Stimulated activated CD4-positive, alpha-beta T cell treated with anti-CD3 and anti-CD28 coated beads, TNF-alpha, amount 100 ng/mL, for 48 hours (primary cell): ENCODE measurements at regions not wholly inside any gene's neighbourhood (a gene's known extent, or its start where the extent isn't known, plus 50 kb on each side); places are given as distances from the start of the nearest gene placed in this dataset.
A peak's percentile ranks its signal among the peaks of the same experiment; 100 is the strongest.

Source experiments
- DNase-seq, 3 donors: peaks; one replicate each; pipeline ENCODE4 v3.0.0-alpha.2; 2020; ENCODE audit warnings: low read depth in 3 of 3

DNA sequence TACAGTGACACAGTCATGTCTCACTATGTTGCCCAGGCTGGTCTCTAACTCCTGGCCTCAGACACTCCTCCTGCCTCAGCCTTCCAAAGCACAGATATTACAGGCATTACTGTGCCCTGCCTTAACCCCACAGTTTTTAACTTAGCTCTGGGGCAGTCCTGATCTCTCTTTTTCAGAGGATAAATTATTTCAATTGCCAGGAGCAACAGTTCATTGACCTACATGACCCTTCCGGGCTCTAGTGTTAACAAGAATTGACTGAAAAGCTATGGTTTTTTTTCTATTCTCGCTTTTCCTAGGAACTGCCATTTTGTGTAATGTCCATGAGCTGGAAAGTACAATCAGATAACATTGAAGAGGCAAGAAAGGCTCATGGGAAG lies 92.8 kb downstream of the HNRNPLL start:
- DNase-seq: no peak

DNA sequence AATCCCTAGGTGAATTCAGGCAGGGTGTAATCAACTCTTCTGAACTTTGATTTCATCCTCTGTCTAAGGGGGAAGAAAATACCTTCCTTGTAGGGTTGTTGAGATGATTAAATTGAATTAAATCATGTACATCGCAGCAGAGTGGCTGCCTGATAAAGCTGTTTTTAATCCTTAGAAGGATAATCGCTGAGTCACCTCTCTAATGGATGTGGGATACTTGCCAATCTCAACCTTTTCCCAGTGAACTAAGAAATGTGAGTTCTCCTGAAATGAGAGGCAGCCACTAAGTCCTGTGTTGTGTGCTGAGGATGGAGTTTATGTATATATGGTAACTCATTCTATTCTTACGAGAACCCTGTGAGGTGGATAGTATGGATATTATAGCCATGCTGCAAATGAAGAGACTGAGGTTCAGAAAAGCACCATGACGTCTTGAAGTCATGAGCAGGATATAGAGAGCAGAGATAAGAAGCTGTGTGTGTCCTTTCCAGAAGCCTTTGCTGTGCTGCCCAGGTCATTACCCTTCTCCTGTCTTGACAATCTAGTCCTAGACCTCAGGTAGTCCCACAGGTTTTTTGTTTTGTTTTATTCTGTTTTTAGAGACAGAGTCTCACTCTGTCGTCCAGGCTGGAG lies 93.3 kb downstream of the HNRNPLL start:
- no peak for DNase-seq

DNA sequence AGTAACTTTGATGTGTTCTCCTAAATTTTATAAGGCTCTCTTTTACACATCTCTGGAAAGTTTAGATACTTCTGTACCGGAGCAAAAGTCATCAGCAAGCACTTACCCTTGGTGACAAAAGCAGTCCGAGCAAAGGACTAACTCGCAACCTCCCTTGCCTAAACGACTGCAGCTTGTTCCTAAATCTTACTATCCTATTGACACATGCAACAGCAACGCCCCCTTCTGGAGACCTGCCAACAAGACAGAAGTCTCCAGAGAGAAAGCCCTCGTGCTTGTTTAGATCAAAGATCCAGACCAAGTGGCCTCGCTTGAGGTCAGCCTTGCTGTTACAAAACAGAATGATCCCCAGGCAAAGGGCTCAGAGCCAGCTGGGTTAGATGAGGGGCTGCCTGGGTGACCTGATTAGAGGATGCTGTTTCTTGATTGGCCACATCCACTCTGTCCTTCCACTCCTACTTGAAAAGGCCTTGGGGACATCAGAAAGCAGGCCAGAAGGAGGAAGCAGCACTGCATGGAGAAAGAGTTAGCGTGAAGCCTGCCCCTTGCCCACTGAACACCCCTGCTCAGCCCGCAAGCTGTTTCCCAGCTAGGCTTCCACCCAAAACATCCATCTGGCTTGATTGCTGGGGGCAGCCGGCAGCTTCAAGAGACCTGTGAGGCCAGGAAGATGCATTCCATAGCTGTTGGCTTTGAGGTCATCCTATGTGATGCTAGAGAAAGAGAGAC lies 94.3 kb downstream of the HNRNPLL start:
- peak; percentile 57 to 83 (median 77) for DNase-seq

DNA sequence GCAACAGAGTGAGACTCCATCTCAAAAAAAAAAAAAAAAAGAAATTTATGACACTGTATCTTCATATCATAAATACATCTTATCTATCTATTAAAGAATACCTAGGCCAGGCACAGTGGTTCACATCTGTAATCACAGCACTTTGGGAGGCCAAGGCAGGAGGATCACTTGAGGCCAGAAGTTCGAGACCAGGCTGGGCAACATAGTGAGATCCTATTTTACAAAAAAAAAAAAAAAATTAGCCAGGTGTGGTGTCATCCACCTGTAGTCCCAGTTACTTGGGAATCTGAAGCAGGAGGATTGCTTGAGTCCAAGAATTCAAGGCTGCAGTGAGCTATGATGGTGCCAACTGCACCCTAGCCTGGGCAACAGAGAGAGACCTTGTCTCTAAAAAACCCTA lies 95.0 kb downstream of the HNRNPLL start:
- no peak for DNase-seq

DNA sequence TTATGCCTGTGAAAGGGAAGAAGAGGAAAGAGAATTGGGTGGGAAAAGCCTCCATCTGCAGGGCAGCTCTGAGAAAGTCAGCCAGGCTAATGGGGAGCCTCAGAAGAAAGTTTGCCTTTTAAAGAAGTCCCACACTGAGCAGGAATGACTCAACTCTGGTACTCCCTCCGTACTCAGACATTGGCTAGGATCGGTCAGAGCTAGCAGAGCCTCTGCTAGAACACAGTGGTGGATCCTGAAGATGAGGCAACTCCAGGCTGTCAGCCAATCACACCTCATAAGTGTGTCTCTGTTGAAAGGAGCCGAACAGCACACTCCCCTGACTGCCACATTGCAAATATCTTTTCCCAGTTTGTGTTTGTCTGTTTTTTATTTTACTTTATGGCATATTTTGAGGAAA lies 96.9 kb downstream of the HNRNPLL start:
- no peak for DNase-seq

DNA sequence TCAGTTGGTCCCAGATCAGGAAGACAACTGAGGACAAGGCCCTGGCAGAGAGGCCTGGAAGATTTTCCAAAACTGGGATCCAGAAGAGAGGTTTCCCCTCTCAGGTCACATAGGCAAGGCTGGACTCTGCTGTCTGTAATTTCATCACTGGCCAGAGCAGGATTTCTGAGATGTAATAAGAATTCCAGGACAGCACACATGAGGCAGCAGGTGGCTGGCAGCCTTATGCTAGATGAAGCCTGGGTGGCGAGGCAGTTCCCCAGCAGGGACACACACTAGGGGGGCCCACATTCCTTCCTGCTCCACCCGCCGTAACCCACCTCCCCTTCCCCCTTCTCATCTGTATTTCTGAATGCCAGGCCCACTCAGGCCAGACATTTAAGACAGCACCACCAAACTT lies 98.6 kb downstream of the HNRNPLL start:
- DNase-seq: no peak

DNA sequence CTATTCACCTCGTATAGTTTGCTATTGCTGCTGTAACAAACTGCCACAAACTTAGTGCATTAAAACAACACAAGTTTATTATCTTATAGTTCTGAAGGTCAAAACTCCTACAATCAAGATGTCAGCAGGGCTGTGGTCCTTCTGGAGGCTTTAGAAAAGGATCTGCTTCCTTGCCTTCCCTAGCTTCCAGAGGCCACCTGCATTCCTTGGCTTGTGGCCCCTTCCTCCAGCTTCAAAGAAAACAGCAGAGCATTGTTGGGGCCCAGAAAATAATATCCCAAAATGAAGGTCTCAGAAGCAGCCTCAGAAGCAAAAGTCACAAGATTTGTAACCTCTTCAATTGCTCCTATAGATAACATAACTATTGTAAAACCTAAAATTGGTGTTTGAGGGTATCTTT lies 100.6 kb downstream of the HNRNPLL start:
- no peak for DNase-seq

DNA sequence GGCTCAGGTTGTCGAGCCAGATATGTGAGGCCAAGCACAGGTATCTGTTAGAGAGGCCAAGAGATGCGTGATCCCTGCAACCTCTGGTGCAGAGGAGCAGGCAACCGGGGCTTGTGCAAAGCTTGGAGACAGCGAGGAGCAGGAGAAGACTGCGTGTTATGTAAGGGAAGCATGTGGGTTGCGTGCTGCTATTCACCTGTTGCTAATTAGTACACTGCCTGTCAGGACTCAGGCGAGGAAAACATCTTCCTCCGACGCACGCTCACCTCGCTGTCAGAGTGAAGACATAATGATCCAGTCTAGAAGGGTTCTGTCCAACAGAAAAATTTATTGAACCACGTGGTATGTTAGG lies 102.5 kb downstream of the HNRNPLL start:
- DNase-seq: no peak

DNA sequence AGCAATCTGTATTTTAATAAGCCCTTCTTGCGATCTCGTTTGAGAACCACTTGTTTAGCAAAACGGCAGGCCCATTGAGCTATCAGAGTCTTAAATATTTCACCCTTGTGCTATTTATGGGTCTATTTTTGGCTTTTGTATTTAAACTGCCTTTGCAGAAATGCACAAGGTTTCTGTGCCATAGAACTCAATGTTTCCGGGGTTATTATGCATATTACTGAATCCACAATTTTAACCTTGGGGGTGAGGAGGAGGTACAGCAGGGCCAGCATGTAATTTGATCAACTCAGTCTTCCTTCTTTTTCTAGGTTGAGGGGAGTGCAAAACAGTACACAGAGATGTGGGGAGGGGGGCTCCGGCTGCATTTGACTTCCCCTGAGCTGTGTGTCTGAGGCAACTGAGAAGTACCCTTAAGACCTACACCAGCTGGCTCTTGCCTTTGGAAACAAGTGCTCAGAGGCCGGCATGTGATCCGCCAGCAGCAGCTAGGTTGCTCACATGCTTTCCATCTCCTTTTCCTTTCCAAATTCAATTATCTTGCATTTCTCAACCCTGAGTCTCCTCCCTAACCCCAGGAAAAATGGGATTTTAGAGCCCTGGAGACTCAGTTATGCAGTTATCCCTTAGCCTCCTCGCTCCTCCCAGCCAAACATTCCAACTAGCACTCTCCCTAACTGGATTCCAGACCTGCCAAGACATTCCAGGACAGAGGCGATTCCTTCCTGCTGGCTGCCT lies 103.0 kb downstream of the HNRNPLL start:
- no peak for DNase-seq

DNA sequence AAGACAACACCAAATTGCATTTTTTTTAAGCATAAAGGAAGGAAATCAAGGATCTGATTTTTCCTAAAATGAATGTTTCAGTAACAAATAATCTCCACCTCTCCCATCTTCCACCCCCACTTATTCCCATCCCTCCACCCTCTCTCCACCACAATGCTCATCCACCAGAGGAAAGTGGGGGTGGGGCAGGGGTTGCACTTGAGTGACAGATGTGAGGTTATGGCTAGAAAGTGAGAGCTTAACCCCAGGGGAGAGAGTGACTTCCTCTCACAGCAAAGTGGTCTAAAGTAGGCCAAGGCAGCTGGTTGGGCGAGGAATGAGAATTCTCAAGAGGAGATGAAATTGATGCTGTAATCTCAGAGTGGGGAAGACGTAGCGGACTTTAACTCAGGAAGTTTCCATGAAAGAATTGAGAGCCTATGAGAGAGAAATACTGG lies 104.7 kb downstream of the HNRNPLL start:
- DNase-seq: no peak

DNA sequence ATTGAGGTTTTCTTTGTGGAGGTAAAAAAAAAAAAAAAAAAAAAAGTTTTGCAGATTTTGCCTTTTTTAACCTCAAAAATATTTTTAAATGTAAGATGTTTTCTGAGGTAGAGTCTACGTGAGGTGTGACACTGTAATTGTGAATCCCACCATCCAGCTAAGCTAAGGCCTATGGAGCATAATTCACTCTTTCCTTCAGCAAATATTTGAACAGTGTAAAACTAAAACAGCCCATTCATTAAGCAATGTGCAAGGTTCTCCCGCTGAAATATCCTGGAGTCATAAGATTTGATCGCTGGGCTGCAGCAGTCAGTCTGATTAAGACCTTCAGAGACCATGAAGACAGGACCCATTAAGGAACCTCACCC lies 105.1 kb downstream of the HNRNPLL start:
- no peak for DNase-seq

DNA sequence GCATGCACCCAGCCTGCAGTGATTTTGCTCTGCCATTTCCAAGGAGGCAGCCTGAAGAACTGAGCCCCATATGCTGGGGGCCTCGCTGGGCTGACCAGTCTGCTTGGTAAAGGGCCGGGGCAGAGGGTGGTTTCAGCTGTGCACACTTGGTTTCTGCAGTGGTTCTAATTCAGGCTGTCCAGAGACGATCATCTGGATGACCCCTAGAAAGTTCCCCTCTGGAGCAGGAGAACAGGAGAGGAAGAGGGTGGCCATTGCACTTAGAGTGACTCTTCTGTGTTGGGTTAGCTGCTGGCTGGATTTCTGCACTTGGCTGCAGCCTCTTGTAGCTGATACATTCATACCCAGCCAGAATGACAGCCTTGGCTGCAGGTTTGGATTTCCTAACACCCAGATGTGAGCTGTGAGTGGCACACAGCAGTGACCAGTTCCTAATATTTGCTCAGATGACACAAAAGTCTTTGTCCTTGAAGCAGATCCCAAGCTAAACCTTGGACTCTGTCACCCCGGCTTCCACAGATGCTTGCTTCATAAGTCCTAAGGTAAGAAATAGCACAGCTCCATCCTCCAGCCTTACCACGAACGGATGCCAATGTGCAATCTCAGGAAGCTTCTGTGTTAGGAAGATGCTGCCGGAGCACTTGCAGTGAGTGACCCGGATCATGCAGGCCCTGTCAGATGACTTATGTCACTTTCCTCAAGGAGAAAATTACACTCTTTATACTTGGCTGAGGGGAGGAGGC lies 105.6 kb downstream of the HNRNPLL start:
- no peak for DNase-seq

DNA sequence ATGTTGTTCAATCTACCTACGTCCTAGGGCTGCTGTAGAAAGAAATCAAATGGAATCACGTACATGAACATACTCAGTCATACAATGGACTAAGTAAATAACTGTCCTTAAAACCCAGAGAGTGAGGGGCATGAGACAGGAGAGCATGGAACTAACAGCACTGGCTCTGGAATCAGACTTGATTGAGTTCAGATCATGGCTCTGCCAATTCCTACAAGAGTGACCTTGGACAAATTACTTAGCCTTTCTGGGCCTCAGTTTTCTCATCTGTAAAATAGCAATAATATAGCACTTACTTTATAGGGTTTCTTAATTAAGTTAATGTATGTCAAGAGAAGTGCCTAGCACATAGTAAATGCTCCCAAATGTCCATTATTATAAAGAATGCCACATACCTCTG lies 106.8 kb downstream of the HNRNPLL start:
- no peak for DNase-seq

DNA sequence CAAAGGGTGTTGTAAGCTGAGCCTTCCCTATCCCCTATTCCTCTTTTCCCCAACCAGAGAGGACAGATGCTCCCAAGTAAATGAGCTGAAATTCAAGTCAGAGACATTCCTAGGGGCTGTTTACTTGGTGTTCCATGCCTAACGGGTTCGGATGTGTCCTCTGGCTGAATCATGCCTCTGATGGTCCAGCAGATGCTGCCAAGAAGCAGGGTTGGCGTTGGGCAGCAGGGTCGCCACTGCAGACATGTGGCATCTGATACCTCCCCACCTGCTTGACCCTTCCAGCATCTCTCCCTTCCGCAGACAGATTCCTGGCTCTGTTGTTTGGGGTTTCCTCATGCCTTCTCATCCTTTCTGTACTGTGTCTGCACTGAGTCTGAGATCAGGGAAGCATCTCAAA lies 108.3 kb downstream of the HNRNPLL start:
- DNase-seq: no peak

DNA sequence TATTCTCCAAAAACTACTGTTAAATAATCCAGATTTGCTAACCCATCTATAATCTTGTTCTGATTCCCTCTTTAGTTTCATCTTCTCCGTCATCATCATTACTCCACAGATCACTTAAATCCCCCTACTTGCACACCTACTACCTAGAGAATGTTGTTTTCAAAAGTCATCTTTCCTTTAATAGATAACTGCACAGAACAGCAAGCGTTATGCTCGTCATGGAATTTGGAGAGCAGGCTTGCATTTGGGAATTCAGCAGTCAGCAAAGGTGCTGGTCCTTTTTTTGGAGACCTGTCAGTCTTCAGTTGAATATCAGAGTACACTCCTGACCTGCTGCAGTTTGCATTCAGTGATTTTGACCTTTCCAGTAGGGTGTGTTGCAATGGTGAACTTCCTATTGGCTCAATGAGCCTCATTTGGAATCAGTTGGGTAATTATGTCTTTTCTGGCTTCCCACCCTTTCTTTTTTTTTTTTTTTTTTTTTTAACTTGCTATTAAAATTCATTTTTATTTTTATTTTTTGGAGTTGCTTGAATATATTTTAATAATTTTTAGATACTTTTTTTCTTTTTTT lies 110.6 kb downstream of the HNRNPLL start:
- DNase-seq: no peak

DNA sequence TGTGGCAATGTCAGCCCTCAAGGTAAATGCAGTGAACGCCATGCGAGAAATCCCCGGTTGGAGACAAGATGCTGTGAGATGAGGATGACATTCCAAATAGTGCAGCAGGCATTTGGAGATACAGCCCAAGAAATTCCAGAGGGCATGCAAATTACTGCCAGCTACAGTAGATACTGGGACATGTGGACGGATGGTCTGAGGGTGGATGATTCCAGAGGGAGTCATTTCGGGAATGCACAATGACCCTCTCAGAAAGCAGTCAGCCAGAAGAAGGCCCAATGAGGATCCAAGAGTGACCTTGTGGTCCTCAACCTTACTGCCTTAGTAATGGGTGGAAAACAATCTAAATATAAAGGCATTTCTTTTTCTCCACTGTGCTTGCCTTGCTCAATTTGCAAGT lies 111.3 kb downstream of the HNRNPLL start:
- DNase-seq: no peak

DNA sequence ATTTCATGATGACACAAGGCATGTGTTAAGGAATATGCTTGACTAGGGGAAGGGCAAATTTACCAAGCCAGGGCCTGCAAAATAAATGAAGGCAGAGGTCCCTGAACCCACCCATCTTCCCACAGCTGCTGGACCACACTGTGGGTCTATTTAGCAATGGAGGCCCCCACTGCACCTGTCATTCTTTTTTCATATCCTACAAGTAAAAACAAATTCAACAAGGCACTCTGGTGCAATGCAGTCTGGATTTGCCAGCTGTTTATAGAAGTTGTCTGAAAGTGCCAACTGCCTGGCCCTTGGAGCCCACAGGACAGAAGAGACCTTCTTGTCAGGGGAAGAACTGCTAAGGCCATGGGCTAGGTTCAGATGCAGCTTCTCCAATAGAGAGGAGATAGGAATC lies 112.8 kb upstream of the ATL2 start:
- DNase-seq: no peak

DNA sequence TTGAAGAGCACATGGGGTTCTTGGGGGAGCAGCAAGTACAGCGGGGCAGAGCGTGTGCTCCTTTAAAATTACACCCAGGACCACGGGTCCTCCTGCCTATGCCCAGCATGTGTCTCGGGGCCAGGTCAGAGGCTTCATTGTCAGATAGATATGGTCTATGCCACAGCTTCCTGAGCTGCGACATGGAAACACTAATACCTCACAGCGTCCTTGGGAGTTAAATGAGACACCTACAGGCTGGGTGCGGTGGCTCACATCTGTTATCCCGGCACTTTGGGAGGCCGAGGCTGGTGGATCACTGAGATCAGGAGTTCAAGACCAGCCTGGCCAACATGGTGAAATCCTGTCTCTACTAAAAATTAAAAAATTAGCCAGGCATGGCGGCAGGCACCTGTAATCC lies 110.8 kb upstream of the ATL2 start:
- no peak for DNase-seq

DNA sequence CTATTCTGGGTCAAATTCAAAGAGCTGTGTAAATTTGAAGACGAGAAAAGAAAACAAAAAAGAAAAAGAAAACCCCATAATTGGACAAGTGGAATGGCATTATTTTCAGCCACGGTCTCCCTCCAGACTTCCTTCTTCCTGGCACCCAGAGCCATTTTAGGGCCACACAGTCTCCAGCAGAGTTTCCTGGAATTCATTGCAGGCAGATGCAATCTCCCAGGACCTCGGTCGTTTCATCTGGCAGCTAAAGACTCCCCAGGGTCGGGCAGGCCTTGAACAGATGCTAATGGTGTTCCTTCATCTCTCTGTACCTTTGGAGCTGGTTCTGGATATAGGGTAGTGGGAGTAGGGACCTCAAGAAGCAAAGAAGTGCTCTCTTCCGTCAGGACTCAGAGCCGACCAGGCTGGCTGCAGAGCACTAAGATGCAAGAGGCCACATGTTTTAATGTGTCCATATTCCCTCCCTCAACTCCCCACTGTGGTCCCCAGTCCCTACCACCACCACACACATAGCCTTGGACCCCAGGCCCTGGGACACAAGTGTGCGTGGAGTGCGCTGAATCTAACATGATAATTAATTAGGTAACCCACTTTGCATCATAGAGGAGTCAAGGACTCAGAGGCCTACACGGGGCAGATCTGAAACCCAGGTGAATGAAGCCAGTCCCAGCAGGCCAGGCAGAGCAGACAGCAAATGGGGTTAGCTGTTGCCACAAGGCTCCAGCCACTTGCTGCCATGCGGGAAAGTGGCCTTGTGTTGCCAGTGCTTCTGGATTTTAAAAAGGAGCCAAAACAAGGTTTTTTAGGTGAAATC lies 109.3 kb upstream of the ATL2 start:
- no peak for DNase-seq

DNA sequence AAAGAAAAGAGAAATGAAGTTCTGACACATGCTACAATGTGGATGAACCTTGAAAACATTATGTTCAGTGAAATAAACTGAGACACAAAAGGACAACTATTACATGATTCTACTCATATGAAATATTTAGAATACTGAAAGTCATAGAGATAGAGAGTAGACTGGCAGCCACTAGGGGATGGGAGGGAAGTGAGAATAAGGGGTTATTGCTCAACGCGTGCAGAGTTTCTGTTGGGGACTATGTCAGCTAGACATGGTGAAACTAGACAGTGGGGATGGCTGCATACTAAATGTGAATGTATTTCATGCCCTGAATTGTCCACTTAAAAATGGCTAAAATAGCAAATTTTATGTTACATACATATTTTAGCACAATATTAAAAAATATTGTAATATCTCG lies 108.7 kb upstream of the ATL2 start:
- DNase-seq: no peak

DNA sequence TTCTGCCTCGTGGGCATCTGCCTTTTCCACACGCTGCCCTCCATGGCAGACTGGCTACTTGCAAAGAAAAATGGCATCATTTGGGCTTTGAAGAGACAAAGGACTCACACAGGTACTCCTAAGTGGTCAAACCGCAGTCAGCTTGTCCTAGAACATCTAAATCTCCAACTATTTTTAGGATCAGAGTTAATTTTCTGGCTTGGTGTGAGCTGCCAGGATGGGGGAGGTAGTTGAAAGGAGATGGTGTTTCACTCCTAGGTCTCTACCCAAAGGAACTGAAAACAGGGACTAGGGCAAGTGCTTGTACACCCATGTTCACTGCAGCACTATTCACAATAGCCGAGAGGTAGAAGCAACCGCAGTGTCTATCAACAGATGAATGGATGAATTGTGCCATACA lies 107.9 kb upstream of the ATL2 start:
- no peak for DNase-seq
